H1 (cell line): ENCODE measurements at regions not wholly inside any gene's neighbourhood (a gene's known extent, or its start where the extent isn't known, plus 50 kb on each side); places are given as distances from the start of the nearest gene placed in this dataset.

Source experiments
- EP300 ChIP-seq, 2 experiments: IDR thresholded peaks; 1 replicate in 1 of 2; 2 replicates in 1 of 2; pipeline ENCODE4 v1.6.1; 2011 to 2012; ENCODE audit warnings: low read depth in 2 of 2, low read length in 2 of 2, mild to moderate bottlenecking in 2 of 2, borderline replicate concordance in 1 of 2, inconsistent platforms in 1 of 2, moderate library complexity in 1 of 2
- SIRT6 ChIP-seq: IDR thresholded peaks from one replicate; pipeline ENCODE4 v1.7.1; 2012; ENCODE audit warnings: low read length, inconsistent platforms

GRCh38 chr5:167736992-167737391, 554.5 kb upstream of the WWC1 start (continued):
- no peak for TF ChIP-seq EP300 (IDR thresholded peaks at IDR 0.05; ENCODE audit: borderline replicate concordance in 1 of 2, low read depth in 2 of 2, low read length in 2 of 2)
- TF ChIP-seq SIRT6 = no peak
- TF ChIP-seq, all 59 proteins: peak for 0
